Liver (tissue), 8 donors: ENCODE measurements at regions not wholly inside any gene's neighbourhood (a gene's known extent, or its start where the extent isn't known, plus 50 kb on each side); places are given as distances from the start of the nearest gene placed in this dataset.

Experiments
- DNase-seq: peaks from one replicate; pipeline ENCODE4 v3.0.0-alpha.2; 2017; ENCODE audit warnings: low spot score
- H3K27ac ChIP-seq, 2 donors: one replicate each; pipeline ENCODE4 v1.7.0; 2013; ENCODE audit warnings: inconsistent platforms in 2 of 2, low read length in 2 of 2, control low read depth in 1 of 2, low read depth in 1 of 2, mild to moderate bottlenecking in 1 of 2
- H3K27me3 ChIP-seq, 4 donors: one replicate each; pipeline versions ENCODE4 v1.6.1 to v1.7.0; 2013; ENCODE audit warnings: low read length in 3 of 4, inconsistent platforms in 1 of 4, mild to moderate bottlenecking in 1 of 4, moderate library complexity in 1 of 4; ENCODE audit not compliant: control insufficient read depth in 4 of 4, insufficient read depth in 4 of 4
- H3K36me3 ChIP-seq, 4 donors: one replicate each; pipeline versions ENCODE4 v1.6.1 to v1.7.0; 2013; ENCODE audit warnings: low read length in 3 of 4, mild to moderate bottlenecking in 3 of 4, low read depth in 1 of 4, moderate library complexity in 1 of 4; ENCODE audit not compliant: control insufficient read depth in 4 of 4, insufficient read depth in 3 of 4
- H3K4me1 ChIP-seq, 4 donors: one replicate each; pipeline versions ENCODE4 v1.6.1 to v1.7.0; 2013; ENCODE audit warnings: low read length in 3 of 4, mild to moderate bottlenecking in 3 of 4, moderate library complexity in 1 of 4; ENCODE audit not compliant: control insufficient read depth in 4 of 4, insufficient read depth in 4 of 4
- H3K4me3 ChIP-seq, 3 donors: one replicate each; pipeline versions ENCODE4 v1.6.1 to v1.7.0; 2013; ENCODE audit warnings: low read length in 3 of 3, control low read depth in 1 of 3, low read depth in 1 of 3, mild to moderate bottlenecking in 1 of 3
- H3K9ac ChIP-seq, 2 donors: one replicate each; pipeline ENCODE4 v1.7.0; 2013; ENCODE audit warnings: low read length in 2 of 2, mild to moderate bottlenecking in 2 of 2, moderate library complexity in 2 of 2, control low read depth in 1 of 2, low read depth in 1 of 2
- H3K9me3 ChIP-seq, 4 donors: one replicate each; pipeline versions ENCODE4 v1.6.1 to v1.7.0; 2013; ENCODE audit warnings: low read length in 3 of 4; ENCODE audit not compliant: control insufficient read depth in 4 of 4
- CTCF ChIP-seq: fragments of 150-350 bp; IDR thresholded peaks from 2 replicates; pipeline ENCODE4 v1.5.1; 2017; ENCODE audit warnings: improper control_type of control experiment, low read depth, low read length; ENCODE audit not compliant: missing input control
- EGR1 ChIP-seq, 2 donors: IDR thresholded peaks; 2 replicates each; pipeline ENCODE4 v1.6.1; 2016 to 2018; ENCODE audit warnings: antibody characterized with exemption in 2 of 2, low read depth in 2 of 2
- FOXA1 ChIP-seq: IDR thresholded peaks from 2 replicates; pipeline ENCODE4 v1.6.1; 2016; ENCODE audit warnings: antibody characterized with exemption
- FOXA2 ChIP-seq: IDR thresholded peaks from 2 replicates; pipeline ENCODE4 v1.6.1; 2016; ENCODE audit warnings: antibody characterized with exemption
- GABPA ChIP-seq, 2 donors: IDR thresholded peaks in 1 of 2; conservative IDR thresholded peaks in 1 of 2; 2 replicates each; pipeline ENCODE4 v1.6.1; 2016; ENCODE audit warnings: antibody characterized with exemption in 2 of 2, mild to moderate bottlenecking in 1 of 2, moderate library complexity in 1 of 2
- HNF4A ChIP-seq, 2 donors: conservative IDR thresholded peaks; 2 replicates each; pipeline ENCODE4 v1.6.1; 2016; ENCODE audit warnings: antibody characterized with exemption in 2 of 2, mild to moderate bottlenecking in 2 of 2
- HNF4G ChIP-seq: IDR thresholded peaks from 2 replicates; pipeline ENCODE4 v1.6.1; 2016; ENCODE audit warnings: antibody characterized with exemption
- RAD21 ChIP-seq, 2 donors: IDR thresholded peaks; 2 replicates each; pipeline ENCODE4 v1.6.1; 2016; ENCODE audit warnings: antibody characterized with exemption in 2 of 2, mild to moderate bottlenecking in 2 of 2
- REST ChIP-seq: IDR thresholded peaks from 2 replicates; pipeline ENCODE4 v1.6.1; 2016; ENCODE audit warnings: antibody characterized with exemption, mild to moderate bottlenecking
- RXRA ChIP-seq, 2 donors: IDR thresholded peaks; 2 replicates each; pipeline ENCODE4 v1.6.1; 2017 to 2018; ENCODE audit warnings: antibody characterized with exemption in 2 of 2, mild to moderate bottlenecking in 1 of 2
- SP1 ChIP-seq: IDR thresholded peaks from 2 replicates; pipeline ENCODE4 v1.6.1; 2018; ENCODE audit warnings: antibody characterized with exemption, mild to moderate bottlenecking
- TAF1 ChIP-seq: conservative IDR thresholded peaks from 2 replicates; pipeline ENCODE4 v1.6.1; 2016; ENCODE audit warnings: antibody characterized with exemption, mild to moderate bottlenecking
- YY1 ChIP-seq: IDR thresholded peaks from 2 replicates; pipeline ENCODE4 v1.6.1; 2016; ENCODE audit warnings: antibody characterized with exemption, mild to moderate bottlenecking
- WGBS: extraction: QIAGEN DNeasy Blood & Tissue Kit; methylation state at CpG from one replicate; pipeline ENCODE4 v1.1.7; 2013; 5-methylcytosine and 5-hydroxymethylcytosine counted together
- donor health status: healthy.
- donor health status: healthy.
- donor health status: healthy.
- donor health status: healthy.
- donor health status: healthy.

GRCh38 chr1:73736125-73736524 is 461.9 kb downstream of the LRRIQ3 start (continued):
- TF ChIP-seq REST: no peak
- no peak for TF ChIP-seq RXRA (IDR thresholded peaks at IDR 0.05)
- no peak for TF ChIP-seq FOXA1
- TF ChIP-seq HNF4G: no peak
- TF ChIP-seq GABPA (IDR thresholded peaks at IDR 0.05 in 1 of 2, conservative IDR thresholded peaks at IDR 0.05 in 1 of 2): no peak
- no peak for TF ChIP-seq EGR1 (IDR thresholded peaks at IDR 0.05; ENCODE audit: low read depth in 2 of 2)
- TF ChIP-seq CTCF: no peak

GRCh38 chr1:73727036-73727435 is 470.9 kb downstream of the LRRIQ3 start:
- no peaks in the 10 kb centered on the region for H3K9me3 ChIP-seq
- no peak overlapping the region for H3K27ac ChIP-seq
- H3K36me3 ChIP-seq: no peaks in the 10 kb centered on the region
- H3K4me1 ChIP-seq: no peaks in the 10 kb centered on the region
- H3K4me3 ChIP-seq: no peak overlapping the region
- no peak for TF ChIP-seq EGR1 (IDR thresholded peaks at IDR 0.05; ENCODE audit: low read depth in 2 of 2)
- no peak for TF ChIP-seq GABPA (IDR thresholded peaks at IDR 0.05 in 1 of 2, conservative IDR thresholded peaks at IDR 0.05 in 1 of 2)
- no peak for TF ChIP-seq HNF4A (conservative IDR thresholded peaks at IDR 0.05)
- TF ChIP-seq HNF4G: no peak
- no peak for TF ChIP-seq FOXA1
- no peaks in the 10 kb centered on the region for H3K27me3 ChIP-seq
- no peak overlapping the region for H3K9ac ChIP-seq
- DNase-seq: no peak

- WGBS: 94% methylated on average over 1 of the region's 1 CpG
- Histone ChIP-seq H3K4me3 (no peak overlapping the region), H3K9ac (no peak overlapping the region), H3K4me1 (no peaks in the 10 kb centered on the region), H3K36me3 (no peaks in the 10 kb centered on the region), H3K9me3 (no peaks in the 10 kb centered on the region), H3K27me3 (no peaks in the 10 kb centered on the region), H3K27ac (no peak overlapping the region)
- no peak for TF ChIP-seq FOXA2
- no peak for TF ChIP-seq RXRA (IDR thresholded peaks at IDR 0.05)
- TF ChIP-seq CTCF: no peak
- TF ChIP-seq HNF4G: no peak
- no peak for TF ChIP-seq HNF4A (conservative IDR thresholded peaks at IDR 0.05)
- no peak for TF ChIP-seq RAD21 (IDR thresholded peaks at IDR 0.05)
- TF ChIP-seq SP1: no peak
- TF ChIP-seq YY1: no peak
- no peak for TF ChIP-seq TAF1
- TF ChIP-seq GABPA (IDR thresholded peaks at IDR 0.05 in 1 of 2, conservative IDR thresholded peaks at IDR 0.05 in 1 of 2): no peak
- DNase-seq: no peak
Measured at GRCh38 chr1:73722055-73722454, 475.9 kb downstream of the LRRIQ3 start.
